Activated B cell treated with CpG ODN at 0.5 μM for 24 hours (primary cell): ENCODE measurements at regions not wholly inside any gene's neighbourhood (a gene's known extent, or its start where the extent isn't known, plus 50 kb on each side); places are given as distances from the start of the nearest gene placed in this dataset.

Source experiments
- ATAC-seq: fragments of 200-7000 bp; cut with Tn5 transposase; one replicate; pipeline ENCODE4 v1.10.0; 2021; ENCODE audit warnings: low read depth, mild to moderate bottlenecking, moderate library complexity
- CTCF ChIA-PET: fragments of 350-600 bp; sonication (Branson Sonifier 250); formaldehyde crosslinking; loops from one replicate; lab custom pipeline; 2021; ENCODE audit warnings: antibody characterized with exemption; lab: Charles Lee
- POLR2A ChIA-PET: fragments of 350-600 bp; sonication (Branson Sonifier 250); formaldehyde crosslinking; loops from one replicate; lab custom pipeline; 2021; ENCODE audit warnings: antibody characterized with exemption; lab: Charles Lee
- DNase-seq: peaks from one replicate; pipeline ENCODE4 v3.0.0; 2022
- H3K27ac Mint-ChIP-seq: one replicate; pipeline ENCODE4 v1.8.0; 2020; ENCODE audit warnings: mixed read lengths
- H3K27me3 Mint-ChIP-seq: one replicate; pipeline ENCODE4 v1.8.0; 2021; ENCODE audit warnings: mixed read lengths
- H3K36me3 Mint-ChIP-seq: one replicate; pipeline ENCODE4 v1.8.0; 2021; ENCODE audit warnings: low read depth, mixed read lengths
- H3K4me1 Mint-ChIP-seq: one replicate; pipeline ENCODE4 v1.8.0; 2021; ENCODE audit warnings: mixed read lengths
- H3K4me3 Mint-ChIP-seq: one replicate; pipeline ENCODE4 v1.8.0; 2020; ENCODE audit warnings: mild to moderate bottlenecking, mixed read lengths
- H3K9me3 Mint-ChIP-seq: one replicate; pipeline ENCODE4 v1.8.0; 2020; ENCODE audit warnings: mixed read lengths
- intact Hi-C: fragments of 100-400 bp; cut with micrococcal nuclease; formaldehyde crosslinking; loops from one replicate; pipeline ENCODE4 v1.15.1; 2024
- TF ChIP-seq, protein P1 (sequence below): fragments of 200-600 bp; IDR thresholded peaks from one replicate; pipeline ENCODE4 v1.8.0; 2022; ENCODE audit warnings: antibody characterized with exemption, mild to moderate bottlenecking

GRCh38 chrX:26328608-26329319 lies 112.8 kb downstream of the MAGEB5 start:
- no peaks in the 10 kb centered on the region for H3K9me3 Mint-ChIP-seq
- POLR2A ChIA-PET: no interaction called here
- intact Hi-C loops: loop anchor here (10.0 kb wide), 1 partner anchor 84 kb away; no protein-coding TSS in a partner anchor
- TF ChIP-seq, protein P1, sequence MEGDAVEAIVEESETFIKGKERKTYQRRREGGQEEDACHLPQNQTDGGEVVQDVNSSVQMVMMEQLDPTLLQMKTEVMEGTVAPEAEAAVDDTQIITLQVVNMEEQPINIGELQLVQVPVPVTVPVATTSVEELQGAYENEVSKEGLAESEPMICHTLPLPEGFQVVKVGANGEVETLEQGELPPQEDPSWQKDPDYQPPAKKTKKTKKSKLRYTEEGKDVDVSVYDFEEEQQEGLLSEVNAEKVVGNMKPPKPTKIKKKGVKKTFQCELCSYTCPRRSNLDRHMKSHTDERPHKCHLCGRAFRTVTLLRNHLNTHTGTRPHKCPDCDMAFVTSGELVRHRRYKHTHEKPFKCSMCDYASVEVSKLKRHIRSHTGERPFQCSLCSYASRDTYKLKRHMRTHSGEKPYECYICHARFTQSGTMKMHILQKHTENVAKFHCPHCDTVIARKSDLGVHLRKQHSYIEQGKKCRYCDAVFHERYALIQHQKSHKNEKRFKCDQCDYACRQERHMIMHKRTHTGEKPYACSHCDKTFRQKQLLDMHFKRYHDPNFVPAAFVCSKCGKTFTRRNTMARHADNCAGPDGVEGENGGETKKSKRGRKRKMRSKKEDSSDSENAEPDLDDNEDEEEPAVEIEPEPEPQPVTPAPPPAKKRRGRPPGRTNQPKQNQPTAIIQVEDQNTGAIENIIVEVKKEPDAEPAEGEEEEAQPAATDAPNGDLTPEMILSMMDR: no peak
- H3K4me3 Mint-ChIP-seq: no peak overlapping the region
- H3K27me3 Mint-ChIP-seq: no peaks in the 10 kb centered on the region
- no peaks in the 10 kb centered on the region for H3K36me3 Mint-ChIP-seq
- CTCF ChIA-PET: no interaction called here
- ATAC-seq (no peak), DNase-seq (no peak)
- no peak overlapping the region for H3K27ac Mint-ChIP-seq
- H3K4me1 Mint-ChIP-seq: no peaks in the 10 kb centered on the region

DNA sequence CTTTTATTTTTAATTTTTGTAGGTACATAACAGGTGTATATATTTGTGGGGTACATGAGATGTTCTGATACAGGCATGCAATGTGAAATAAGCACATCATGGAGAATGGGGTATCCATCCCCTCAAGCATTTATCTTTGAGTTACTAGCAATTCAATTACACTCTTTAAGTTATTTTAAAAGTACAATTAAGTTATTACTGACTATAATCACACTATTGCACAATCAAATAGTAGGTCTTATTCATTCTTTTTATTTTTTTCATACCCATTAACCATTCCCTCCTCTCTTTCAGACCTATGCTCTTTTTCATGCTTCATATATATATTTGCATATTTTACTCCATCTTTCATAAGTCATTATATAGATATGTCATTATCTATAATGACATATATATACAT lies 93.3 kb downstream of the MAGEB5 start:
- ChIA-PET CTCF (no interaction called here), POLR2A (no interaction called here)
- Mint-ChIP-seq H3K9me3 (peaks cover 2% of the 10 kb centered on the region), H3K27ac (no peak overlapping the region), H3K4me1 (no peaks in the 10 kb centered on the region), H3K27me3 (no peaks in the 10 kb centered on the region), H3K36me3 (no peaks in the 10 kb centered on the region), H3K4me3 (no peak overlapping the region)
- ATAC-seq (no peak), DNase-seq (no peak)
- intact Hi-C loops: no loop called here
- TF ChIP-seq, protein P1: no peak

DNA sequence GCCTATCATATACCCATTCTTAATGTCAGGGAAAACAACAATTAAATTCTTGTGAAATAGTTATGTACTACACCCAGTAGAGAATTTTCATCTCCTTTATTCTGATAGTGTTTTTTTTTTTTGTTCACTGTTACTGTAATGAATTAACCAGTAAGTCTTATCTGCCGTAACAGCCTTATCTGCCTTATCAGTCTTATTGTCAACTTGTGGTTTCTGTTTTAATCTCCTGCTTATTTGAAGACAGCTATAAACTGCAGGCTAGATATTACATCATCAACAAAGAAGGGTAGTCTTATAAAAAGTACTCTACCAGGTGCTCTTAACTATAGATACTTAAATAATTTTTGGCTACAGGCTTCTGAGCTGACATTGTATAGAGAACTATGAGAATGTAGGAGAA lies 79.5 kb downstream of the MAGEB5 start:
- ChIA-PET POLR2A (no interaction called here), CTCF (no interaction called here)
- intact Hi-C loops: no loop called here
- no peak overlapping the region for H3K4me3 Mint-ChIP-seq
- H3K27me3 Mint-ChIP-seq: no peaks in the 10 kb centered on the region
- no peak for DNase-seq
- no peaks in the 10 kb centered on the region for H3K36me3 Mint-ChIP-seq
- no peaks in the 10 kb centered on the region for H3K4me1 Mint-ChIP-seq
- TF ChIP-seq, protein P1: no peak
- peaks cover 3% of the 10 kb centered on the region for H3K9me3 Mint-ChIP-seq
- H3K27ac Mint-ChIP-seq: no peak overlapping the region
- no peak for ATAC-seq

DNA sequence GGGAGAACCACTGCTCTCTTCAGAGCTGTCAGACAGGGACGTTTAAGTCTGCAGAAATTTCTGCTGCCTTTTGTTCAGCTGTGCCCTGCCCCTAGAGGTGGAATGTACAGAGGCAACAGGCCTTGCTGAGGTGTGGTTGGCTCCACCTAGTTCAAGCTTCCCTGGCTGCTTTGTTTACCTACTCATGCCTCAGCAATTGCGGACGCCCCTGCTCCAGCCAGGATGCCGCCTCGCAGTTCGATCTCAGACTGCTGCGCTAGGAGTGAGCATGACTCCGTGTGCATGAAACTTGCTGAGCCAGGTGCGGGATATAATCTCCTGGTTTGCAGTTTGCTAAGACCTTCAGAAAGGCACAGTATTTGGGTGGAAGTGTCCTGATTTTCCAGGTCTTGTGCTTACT lies 70.9 kb downstream of the MAGEB5 start:
- Mint-ChIP-seq H3K4me1 (no peaks in the 10 kb centered on the region), H3K4me3 (no peak overlapping the region), H3K27me3 (no peaks in the 10 kb centered on the region), H3K36me3 (no peaks in the 10 kb centered on the region), H3K9me3 (peaks cover 2% of the 10 kb centered on the region), H3K27ac (no peak overlapping the region)
- ChIA-PET CTCF (no interaction called here), POLR2A (no interaction called here)
- ATAC-seq (no peak), DNase-seq (no peak)
- intact Hi-C loops: no loop called here
- TF ChIP-seq, protein P1: no peak
